BJ (cell line): ENCODE measurements at regions not wholly inside any gene's neighbourhood (a gene's known extent, or its start where the extent isn't known, plus 50 kb on each side); places are given as distances from the start of the nearest gene placed in this dataset.

Source experiments
- CTCF ChIA-PET: fragments of 350-600 bp; formaldehyde crosslinking; extraction: SDS; loops from one replicate; lab custom pipeline; 2021; ENCODE audit warnings: antibody characterized with exemption, inconsistent platforms; lab: Yijun Ruan, JAX
- POLR2A ChIA-PET: fragments of 300-600 bp; sonication (Branson Sonifier 250); formaldehyde crosslinking; extraction: SDS; loops from one replicate; lab custom pipeline; 2021; ENCODE audit warnings: antibody characterized with exemption; lab: Charles Lee
- DNase-seq: peaks from one replicate; pipeline ENCODE4 v3.0.0-alpha.2; 2011; ENCODE audit warnings: low read depth
- H3K27me3 ChIP-seq: 2 replicates; pipeline ENCODE4 v1.6.0; 2011; ENCODE audit warnings: low read length; ENCODE audit not compliant: control insufficient read depth, insufficient read depth
- H3K36me3 ChIP-seq: 2 replicates; pipeline ENCODE4 v1.5.1; 2011; ENCODE audit warnings: low read length; ENCODE audit not compliant: control insufficient read depth, insufficient read depth
- H3K4me3 ChIP-seq: 2 replicates; pipeline ENCODE4 v1.5.1; 2011; ENCODE audit warnings: low read depth, mild to moderate bottlenecking, control low read depth, low read length
- CTCF ChIP-seq: IDR thresholded peaks from 2 replicates; pipeline ENCODE4 v1.5.1; 2011; ENCODE audit warnings: low read depth, mild to moderate bottlenecking, control low read depth, inconsistent platforms, low read length, moderate library complexity; ENCODE audit not compliant: insufficient read depth

GRCh38 chr7:131800008-131800407 lies 243.6 kb upstream of the PODXL start:
- no peak for DNase-seq
- POLR2A ChIA-PET = no interaction called here
- CTCF ChIA-PET = no interaction called here

GRCh38 chr7:131797841-131798240 lies 241.4 kb upstream of the PODXL start:
- Histone ChIP-seq H3K36me3 (no peaks in the 10 kb centered on the region), H3K4me3 (no peak overlapping the region), H3K27me3 (no peaks in the 10 kb centered on the region)
- DNase-seq = no peak
- TF ChIP-seq CTCF = no peak
- CTCF ChIA-PET = no interaction called here
- POLR2A ChIA-PET = no interaction called here

More at GRCh38 chr7:131800008-131800407, 243.6 kb upstream of the PODXL start:
- Histone ChIP-seq H3K36me3 (no peaks in the 10 kb centered on the region), H3K4me3 (no peak overlapping the region), H3K27me3 (no peaks in the 10 kb centered on the region; the same call in 1 of the 2 replicates)
- TF ChIP-seq CTCF = no peak

- Histone ChIP-seq H3K27me3 (peaks cover 4% of the 10 kb centered on the region; the same call in 1 of the 2 replicates), H3K36me3 (no peaks in the 10 kb centered on the region), H3K4me3 (no peak overlapping the region)
- CTCF ChIA-PET = no interaction called here
- POLR2A ChIA-PET = no interaction called here
- DNase-seq = no peak
- no peak for TF ChIP-seq CTCF
Observed at GRCh38 chr7:131795400-131795799, 239.0 kb upstream of the PODXL start.

- CTCF ChIA-PET = no interaction called here
- POLR2A ChIA-PET = no interaction called here
- no peak for TF ChIP-seq CTCF
Observed at GRCh38 chr7:131792311-131792710, 235.9 kb upstream of the PODXL start.

GRCh38 chr7:131787101-131787500 lies 230.7 kb upstream of the PODXL start:
- no peak for TF ChIP-seq CTCF
- ChIA-PET POLR2A (no interaction called here), CTCF (no interaction called here)
- peaks cover 2% of the 10 kb centered on the region; the same call in 1 of the 2 replicates for H3K27me3 ChIP-seq
- H3K36me3 ChIP-seq = no peaks in the 10 kb centered on the region
- DNase-seq = no peak
- H3K4me3 ChIP-seq = no peak overlapping the region

More at GRCh38 chr7:131792311-131792710, 235.9 kb upstream of the PODXL start:
- no peaks in the 10 kb centered on the region for H3K36me3 ChIP-seq
- H3K4me3 ChIP-seq = no peak overlapping the region
- peaks cover 4% of the 10 kb centered on the region; the same call in 1 of the 2 replicates for H3K27me3 ChIP-seq
- DNase-seq = no peak
